GM12878 (cell line): ENCODE measurements at regions not wholly inside any gene's neighbourhood (a gene's known extent, or its start where the extent isn't known, plus 50 kb on each side); places are given as distances from the start of the nearest gene placed in this dataset.
"Not testable (repeated sequence)": the region's sequence is repeated elsewhere in the genome, so short reads cannot be mapped to it uniquely, and the experiment has no call there.

Experiments used
- BHLHE40 ChIP-seq, 2 experiments: fragments of 450-650 bp in 1 of 2; IDR thresholded peaks; 2 replicates each; pipeline ENCODE4 v1.6.1; 2011 to 2017; ENCODE audit warnings: low read depth in 2 of 2, borderline replicate concordance in 1 of 2, improper control_type of control experiment in 1 of 2, low read length in 1 of 2, mild to moderate bottlenecking in 1 of 2
- EZH2 ChIP-seq: IDR thresholded peaks from 2 replicates; pipeline ENCODE4 v1.6.1; 2012; ENCODE audit warnings: low read depth, mild to moderate bottlenecking, control low read depth, inconsistent platforms, low read length, borderline replicate concordance; ENCODE audit not compliant: control insufficient read depth
- MTA3 ChIP-seq: IDR thresholded peaks from 2 replicates; pipeline ENCODE4 v1.6.1; 2012; ENCODE audit warnings: low read length, inconsistent platforms, borderline replicate concordance
- POLR2A ChIP-seq: IDR thresholded peaks from 2 replicates; pipeline ENCODE4 v1.6.1; 2011; ENCODE audit warnings: low read depth, mild to moderate bottlenecking, low read length
- TF ChIP-seq, protein P1 (sequence below), 3 experiments: IDR thresholded peaks in 2 of 3; conservative IDR thresholded peaks in 1 of 3; 2 replicates each; pipeline ENCODE4 v1.5.1; 2011; ENCODE audit warnings: low read depth in 3 of 3, low read length in 3 of 3, mild to moderate bottlenecking in 3 of 3, control low read depth in 2 of 3, moderate library complexity in 2 of 3, inconsistent platforms in 1 of 3, mixed read lengths in 1 of 3; ENCODE audit not compliant: control insufficient read depth in 2 of 3, insufficient read depth in 1 of 3; ENCODE audit errors: extremely low read depth in 1 of 3

DNA sequence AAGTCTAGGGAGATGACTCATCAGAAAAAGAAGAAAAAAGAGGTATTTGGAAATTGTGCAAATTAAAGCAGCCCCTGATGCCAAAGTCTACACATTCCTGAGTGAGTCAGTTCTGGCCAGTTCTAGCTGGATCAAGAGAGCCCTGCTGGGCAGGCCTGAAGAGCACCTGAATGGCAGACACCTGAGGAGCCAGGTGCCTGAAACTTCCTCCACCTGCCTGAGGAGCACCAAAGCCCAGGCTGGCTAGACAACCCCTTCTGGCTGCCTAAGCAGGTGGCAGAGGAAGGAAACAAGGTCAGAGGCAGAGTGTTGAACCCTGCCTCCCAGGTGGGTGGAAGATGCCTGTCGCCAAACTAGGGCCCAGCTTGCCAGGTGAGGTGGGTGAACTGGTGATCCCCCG, 101.0 kb downstream of the LIMS4 start:
- TF ChIP-seq POLR2A; BHLHE40 (IDR thresholded peaks at IDR 0.05; ENCODE audit: borderline replicate concordance in 1 of 2, low read depth in 2 of 2, low read length in 1 of 2); EZH2; MTA3: not testable (repeated sequence)
- TF ChIP-seq, protein P1, sequence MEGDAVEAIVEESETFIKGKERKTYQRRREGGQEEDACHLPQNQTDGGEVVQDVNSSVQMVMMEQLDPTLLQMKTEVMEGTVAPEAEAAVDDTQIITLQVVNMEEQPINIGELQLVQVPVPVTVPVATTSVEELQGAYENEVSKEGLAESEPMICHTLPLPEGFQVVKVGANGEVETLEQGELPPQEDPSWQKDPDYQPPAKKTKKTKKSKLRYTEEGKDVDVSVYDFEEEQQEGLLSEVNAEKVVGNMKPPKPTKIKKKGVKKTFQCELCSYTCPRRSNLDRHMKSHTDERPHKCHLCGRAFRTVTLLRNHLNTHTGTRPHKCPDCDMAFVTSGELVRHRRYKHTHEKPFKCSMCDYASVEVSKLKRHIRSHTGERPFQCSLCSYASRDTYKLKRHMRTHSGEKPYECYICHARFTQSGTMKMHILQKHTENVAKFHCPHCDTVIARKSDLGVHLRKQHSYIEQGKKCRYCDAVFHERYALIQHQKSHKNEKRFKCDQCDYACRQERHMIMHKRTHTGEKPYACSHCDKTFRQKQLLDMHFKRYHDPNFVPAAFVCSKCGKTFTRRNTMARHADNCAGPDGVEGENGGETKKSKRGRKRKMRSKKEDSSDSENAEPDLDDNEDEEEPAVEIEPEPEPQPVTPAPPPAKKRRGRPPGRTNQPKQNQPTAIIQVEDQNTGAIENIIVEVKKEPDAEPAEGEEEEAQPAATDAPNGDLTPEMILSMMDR (IDR thresholded peaks at IDR 0.05 in 2 of 3, conservative IDR thresholded peaks at IDR 0.05 in 1 of 3; ENCODE audit: control insufficient read depth in 2 of 3, extremely low read depth in 1 of 3, insufficient read depth in 1 of 3, low read depth in 3 of 3, low read length in 3 of 3) = not testable (repeated sequence)
